Neural progenitor cell (in vitro differentiated cells): ENCODE measurements at regions not wholly inside any gene's neighbourhood (a gene's known extent, or its start where the extent isn't known, plus 50 kb on each side); places are given as distances from the start of the nearest gene placed in this dataset.
"Not testable (repeated sequence)": the region's sequence is repeated elsewhere in the genome, so short reads cannot be mapped to it uniquely, and the experiment has no call there.

ENCODE experiments used
- DNase-seq: peaks from one replicate; pipeline ENCODE4 v3.0.0-alpha.2; 2016; ENCODE audit warnings: low spot score
- H2AFZ ChIP-seq: fragments of 200-600 bp; sonication (generic); replicated peaks from 2 replicates; pipeline ENCODE4 v1.6.1; 2016; ENCODE audit warnings: antibody characterized with exemption
- H3F3A ChIP-seq: fragments of 200-600 bp; sonication (generic); 2 replicates; pipeline ENCODE4 v1.6.1; 2016; ENCODE audit warnings: antibody characterized with exemption, low read depth
- H3K27ac ChIP-seq: fragments of 200-600 bp; sonication (generic); 2 replicates; pipeline ENCODE4 v1.5.1; 2016; ENCODE audit warnings: mild to moderate bottlenecking
- H3K27me3 ChIP-seq: fragments of 200-600 bp; sonication (generic); 2 replicates; pipeline ENCODE4 v1.6.1; 2016; ENCODE audit warnings: mild to moderate bottlenecking, moderate library complexity
- H3K36me3 ChIP-seq: fragments of 200-600 bp; sonication (generic); 2 replicates; pipeline ENCODE4 v1.5.1; 2016
- H3K4me1 ChIP-seq: fragments of 200-600 bp; sonication (generic); 2 replicates; pipeline ENCODE4 v1.6.1; 2016; ENCODE audit warnings: mixed run types
- H3K4me2 ChIP-seq: fragments of 200-600 bp; sonication (generic); 2 replicates; pipeline ENCODE4 v1.6.1; 2016
- H3K4me3 ChIP-seq: fragments of 200-600 bp; sonication (generic); 2 replicates; pipeline ENCODE4 v1.5.1; 2016
- H3K79me2 ChIP-seq: fragments of 200-600 bp; sonication (generic); 2 replicates; pipeline ENCODE4 v1.6.1; 2016; ENCODE audit warnings: low read depth
- H3K9ac ChIP-seq: fragments of 200-600 bp; sonication (generic); 2 replicates; pipeline ENCODE4 v1.6.1; 2016
- H3K9me3 ChIP-seq: fragments of 200-600 bp; sonication (generic); 2 replicates; pipeline ENCODE4 v1.5.1; 2016; ENCODE audit warnings: low read depth
- H4K20me1 ChIP-seq: fragments of 200-600 bp; sonication (generic); 2 replicates; pipeline ENCODE4 v1.6.1; 2016; ENCODE audit warnings: low read depth
- H3K27ac Mint-ChIP-seq: 3 replicates; pipeline ENCODE4 v1.8.0; 2021; ENCODE audit warnings: mixed read lengths
- H3K27me3 Mint-ChIP-seq: 2 replicates; pipeline ENCODE4 v1.8.0; 2022; ENCODE audit warnings: low read depth, mild to moderate bottlenecking, inconsistent platforms, moderate library complexity, mixed read lengths; ENCODE audit not compliant: insufficient read depth
- H3K36me3 Mint-ChIP-seq: 3 replicates; pipeline ENCODE4 v1.8.0; 2021; ENCODE audit warnings: mixed read lengths
- H3K4me1 Mint-ChIP-seq: 3 replicates; pipeline ENCODE4 v1.8.0; 2021; ENCODE audit warnings: mixed read lengths
- H3K4me3 Mint-ChIP-seq: 3 replicates; pipeline ENCODE4 v1.8.0; 2021; ENCODE audit warnings: mild to moderate bottlenecking, moderate library complexity, mixed read lengths
- H3K9me3 Mint-ChIP-seq: 3 replicates; pipeline ENCODE4 v1.8.0; 2020; ENCODE audit warnings: mixed read lengths
- CTCF ChIP-seq: fragments of 200-600 bp; sonication (generic); IDR thresholded peaks from 2 replicates; pipeline ENCODE4 v1.5.1; 2017; ENCODE audit warnings: antibody characterized with exemption, mild to moderate bottlenecking
- EZH2 ChIP-seq: fragments of 200-600 bp; sonication (generic); IDR thresholded peaks from 2 replicates; pipeline ENCODE4 v1.6.1; 2017; ENCODE audit warnings: antibody characterized with exemption, mild to moderate bottlenecking, moderate library complexity
- EZH2phosphoT487 ChIP-seq: fragments of 200-600 bp; sonication (generic); IDR thresholded peaks from 2 replicates; pipeline ENCODE4 v1.6.1; 2017; ENCODE audit warnings: antibody characterized with exemption

DNA sequence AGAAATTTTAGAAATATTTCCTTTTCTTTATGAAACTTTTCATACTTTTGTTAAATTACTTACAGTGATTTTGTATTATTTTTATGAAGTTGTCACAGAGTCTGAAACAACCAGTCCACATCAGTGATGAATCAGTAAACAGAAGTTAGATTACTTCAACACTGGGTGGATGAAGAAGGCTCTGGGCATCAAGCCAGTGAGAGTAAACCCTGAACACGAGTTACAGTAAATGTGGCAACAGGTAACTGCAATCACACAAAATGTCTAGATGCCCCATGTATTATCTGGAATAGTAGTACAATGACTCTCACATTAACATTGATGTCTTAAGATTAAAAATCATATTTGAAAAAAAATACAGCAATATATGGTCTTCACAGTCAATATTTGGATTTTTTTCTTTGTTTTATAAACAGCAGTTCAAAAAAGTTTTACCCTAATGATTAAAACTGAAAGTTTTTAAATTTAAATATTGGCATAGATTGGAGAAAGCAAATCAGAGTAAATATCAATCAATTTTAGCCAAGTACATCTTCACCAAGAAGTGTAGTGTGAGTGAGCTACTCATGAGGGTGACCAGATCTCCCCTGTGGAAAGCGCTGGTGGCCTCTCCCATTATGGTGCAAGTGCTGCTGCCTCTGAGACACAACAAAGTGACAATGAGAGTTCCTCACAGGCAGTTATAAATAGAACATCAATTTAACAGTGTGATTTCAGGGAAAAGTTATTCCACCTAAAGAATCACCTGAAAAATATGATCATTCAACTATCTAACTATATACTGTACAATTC is 63.2 kb upstream of the UGT2B7 start:
- Mint-ChIP-seq H3K4me3 (no peak overlapping the region), H3K4me1 (no peaks in the 10 kb centered on the region), H3K36me3 (no peaks in the 10 kb centered on the region), H3K27ac (no peak overlapping the region), H3K27me3 (peaks cover 7% of the 10 kb centered on the region), H3K9me3 (peaks cover 17% of the 10 kb centered on the region)
- Histone ChIP-seq H3K36me3 (no peaks in the 10 kb centered on the region), H3K4me1 (no peaks in the 10 kb centered on the region), H2AFZ (no peak overlapping the region), H3K79me2 (no peaks in the 10 kb centered on the region), H4K20me1 (no peaks in the 10 kb centered on the region), H3K4me2 (no peak overlapping the region), H3F3A (no peaks in the 10 kb centered on the region), H3K27ac (no peak overlapping the region), H3K4me3 (no peak overlapping the region), H3K9me3 (no peaks in the 10 kb centered on the region), H3K9ac (no peak overlapping the region), H3K27me3 (no peaks in the 10 kb centered on the region)
- no peak for DNase-seq
- TF ChIP-seq CTCF: no peak
- no peak for TF ChIP-seq EZH2phosphoT487
- no peak for TF ChIP-seq EZH2

DNA sequence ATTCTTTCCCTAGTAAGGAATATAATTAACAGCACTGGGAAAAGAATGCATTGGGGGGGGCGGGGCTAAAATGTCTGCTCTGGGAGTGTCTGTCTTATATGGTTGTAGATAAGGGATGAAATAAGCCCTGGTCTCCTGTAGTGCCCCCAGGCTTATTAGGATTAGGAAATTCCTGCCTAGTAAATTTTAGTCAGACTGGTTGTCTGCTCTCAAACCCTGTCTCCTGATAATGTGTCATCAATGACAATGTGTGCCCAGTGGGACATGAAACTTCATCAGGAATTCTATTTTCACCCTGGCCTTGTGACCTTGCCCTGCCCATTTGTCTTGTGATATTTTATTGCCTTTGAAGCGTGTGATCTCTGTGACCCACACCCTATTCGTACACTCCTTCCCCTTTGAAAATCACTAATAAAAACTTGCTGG is 61.9 kb upstream of the UGT2B7 start:
- H3K27ac ChIP-seq, H3K4me2 ChIP-seq, H3K9ac ChIP-seq, H3F3A ChIP-seq, DNase-seq, H2AFZ ChIP-seq, H3K36me3 ChIP-seq, H3K4me1 Mint-ChIP-seq, H3K27me3 Mint-ChIP-seq, H3K4me3 Mint-ChIP-seq, H3K4me1 ChIP-seq, H3K79me2 ChIP-seq, H3K4me3 ChIP-seq, H3K9me3 ChIP-seq, H4K20me1 ChIP-seq, H3K27me3 ChIP-seq, H3K36me3 Mint-ChIP-seq, H3K27ac Mint-ChIP-seq: not testable (repeated sequence)
- H3K9me3 Mint-ChIP-seq: peaks cover 17% of the 10 kb centered on the region

GRCh38 chr4:69038582-69038981 is 57.7 kb upstream of the UGT2B7 start:
- Histone ChIP-seq H3K9me3 (no peaks in the 10 kb centered on the region), H3K4me2 (no peak overlapping the region), H4K20me1 (no peaks in the 10 kb centered on the region), H3K79me2 (no peaks in the 10 kb centered on the region), H3K4me3 (no peak overlapping the region), H3K27ac (no peak overlapping the region), H3K27me3 (no peaks in the 10 kb centered on the region), H3K36me3 (no peaks in the 10 kb centered on the region), H2AFZ (no peak overlapping the region), H3F3A (no peaks in the 10 kb centered on the region), H3K9ac (no peak overlapping the region), H3K4me1 (no peaks in the 10 kb centered on the region)
- no peak for DNase-seq
- no peak overlapping the region for H3K27ac Mint-ChIP-seq
- no peaks in the 10 kb centered on the region for H3K4me1 Mint-ChIP-seq
- H3K36me3 Mint-ChIP-seq: no peaks in the 10 kb centered on the region
- H3K9me3 Mint-ChIP-seq: peaks cover 13% of the 10 kb centered on the region
- TF ChIP-seq EZH2 (no peak), CTCF (no peak), EZH2phosphoT487 (no peak)
- no peak overlapping the region for H3K4me3 Mint-ChIP-seq
- H3K27me3 Mint-ChIP-seq: peaks cover 5% of the 10 kb centered on the region

DNA sequence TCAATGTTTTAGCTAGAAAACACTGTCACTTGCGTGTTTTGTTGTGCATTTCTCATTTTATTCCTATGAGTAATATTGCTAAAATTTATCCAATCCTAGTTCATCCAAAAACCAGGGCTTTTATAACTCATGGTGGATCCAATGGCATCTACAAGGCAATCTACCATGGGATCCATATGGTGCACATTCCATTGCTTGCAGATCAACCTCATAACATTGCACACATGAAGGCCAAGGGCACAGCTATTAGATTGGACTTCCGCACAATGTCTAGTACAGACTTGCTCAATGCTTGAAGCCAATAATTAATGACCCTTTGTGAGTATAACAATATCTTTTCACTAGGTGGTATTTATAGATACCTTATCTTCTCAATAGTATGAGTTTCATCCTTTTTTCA is 57.2 kb upstream of the UGT2B7 start:
- Histone ChIP-seq H3K4me2 (no peak overlapping the region), H3K36me3 (no peaks in the 10 kb centered on the region), H4K20me1 (no peaks in the 10 kb centered on the region), H3K9ac (no peak overlapping the region), H3K27me3 (no peaks in the 10 kb centered on the region), H2AFZ (no peak overlapping the region), H3K4me1 (no peaks in the 10 kb centered on the region), H3K79me2 (no peaks in the 10 kb centered on the region), H3K9me3 (no peaks in the 10 kb centered on the region), H3K4me3 (no peak overlapping the region), H3K27ac (no peak overlapping the region), H3F3A (no peaks in the 10 kb centered on the region)
- Mint-ChIP-seq H3K4me3 (no peak overlapping the region), H3K9me3 (peaks cover 11% of the 10 kb centered on the region), H3K27ac (no peak overlapping the region), H3K27me3 (peaks cover 5% of the 10 kb centered on the region), H3K36me3 (no peaks in the 10 kb centered on the region), H3K4me1 (no peaks in the 10 kb centered on the region)
- TF ChIP-seq CTCF: no peak
- TF ChIP-seq EZH2phosphoT487: no peak
- TF ChIP-seq EZH2: no peak
- no peak for DNase-seq
